Stromal cell of bone marrow (primary cell): ENCODE measurements at regions not wholly inside any gene's neighbourhood (a gene's known extent, or its start where the extent isn't known, plus 50 kb on each side); places are given as distances from the start of the nearest gene placed in this dataset.
"Not testable (repeated sequence)": the region's sequence is repeated elsewhere in the genome, so short reads cannot be mapped to it uniquely, and the experiment has no call there.

Source experiments
- DNase-seq: peaks from one replicate; pipeline ENCODE4 v3.0.0-alpha.2; 2012; ENCODE audit warnings: low read depth

GRCh38 chr3:153830552-153830951 is 290.6 kb upstream of the ARHGEF26 start:
- no peak for DNase-seq

GRCh38 chr3:153835540-153835939 is 285.6 kb upstream of the ARHGEF26 start:
- DNase-seq = no peak

- no peak for DNase-seq
Measured at GRCh38 chr3:153840487-153840886, 280.7 kb upstream of the ARHGEF26 start.

GRCh38 chr3:153843994-153844393 is 277.2 kb upstream of the ARHGEF26 start:
- no peak for DNase-seq

GRCh38 chr3:153845311-153845710 is 275.9 kb upstream of the ARHGEF26 start:
- no peak for DNase-seq

GRCh38 chr3:153848702-153849101 is 272.5 kb upstream of the ARHGEF26 start:
- no peak for DNase-seq

GRCh38 chr3:153852355-153852754 is 268.8 kb upstream of the ARHGEF26 start:
- DNase-seq = no peak

GRCh38 chr3:153853163-153853562 is 268.0 kb upstream of the ARHGEF26 start:
- no peak for DNase-seq

- DNase-seq = no peak
Measured at GRCh38 chr3:153855772-153856171, 265.4 kb upstream of the ARHGEF26 start.

GRCh38 chr3:153856932-153857331 is 264.3 kb upstream of the ARHGEF26 start:
- no peak for DNase-seq

GRCh38 chr3:153864793-153865192 is 256.4 kb upstream of the ARHGEF26 start:
- no peak for DNase-seq

- DNase-seq = no peak
Measured at GRCh38 chr3:153866901-153867300, 254.3 kb upstream of the ARHGEF26 start.

GRCh38 chr3:153874348-153874747 is 246.8 kb upstream of the ARHGEF26 start:
- DNase-seq = not testable (repeated sequence)

- DNase-seq = no peak
Measured at GRCh38 chr3:153880493-153880892, 240.7 kb upstream of the ARHGEF26 start.

GRCh38 chr3:153881201-153881600 is 240.0 kb upstream of the ARHGEF26 start:
- DNase-seq = no peak

- DNase-seq = no peak
Measured at GRCh38 chr3:153885359-153885758, 235.8 kb upstream of the ARHGEF26 start.

- DNase-seq = no peak
Measured at GRCh38 chr3:153889905-153890334, 231.3 kb upstream of the ARHGEF26 start.

GRCh38 chr3:153892126-153892525 is 229.1 kb upstream of the ARHGEF26 start:
- no peak for DNase-seq

GRCh38 chr3:153894857-153895256 is 226.3 kb upstream of the ARHGEF26 start:
- no peak for DNase-seq

GRCh38 chr3:153896197-153896596 is 225.0 kb upstream of the ARHGEF26 start:
- DNase-seq = no peak

GRCh38 chr3:153897025-153897723 is 224.0 kb upstream of the ARHGEF26 start:
- DNase-seq = no peak

- DNase-seq = no peak
Measured at GRCh38 chr3:153897842-153898241, 223.3 kb upstream of the ARHGEF26 start.

- DNase-seq = no peak
Measured at GRCh38 chr3:153901152-153901551, 220.0 kb upstream of the ARHGEF26 start.

GRCh38 chr3:153901991-153902390 is 219.2 kb upstream of the ARHGEF26 start:
- DNase-seq = peak; percentile 4
